Sigmoid colon (tissue), 4 donors: ENCODE measurements at regions not wholly inside any gene's neighbourhood (a gene's known extent, or its start where the extent isn't known, plus 50 kb on each side); places are given as distances from the start of the nearest gene placed in this dataset.

Experiments used
- CTCF ChIP-seq, 4 experiments: fragments of 450-650 bp in 3 of 4; fragments of 200-600 bp in 1 of 4; IDR thresholded peaks; one replicate each; pipeline ENCODE4 v1.5.1; 2016 to 2019; ENCODE audit warnings: antibody characterized with exemption in 4 of 4, mild to moderate bottlenecking in 3 of 4, moderate library complexity in 2 of 4
- POLR2A ChIP-seq, 2 donors: fragments of 450-650 bp; IDR thresholded peaks; one replicate each; pipeline ENCODE4 v1.6.1; 2016; ENCODE audit warnings: antibody characterized with exemption in 2 of 2, mild to moderate bottlenecking in 2 of 2, moderate library complexity in 2 of 2
- POLR2AphosphoS5 ChIP-seq, 4 donors: sonication (generic); formaldehyde crosslinking; IDR thresholded peaks; one replicate each; pipeline ENCODE4 v1.6.1; 2017; ENCODE audit warnings: antibody characterized with exemption in 4 of 4

GRCh38 chr10:44813201-44813600 lies 97.9 kb upstream of the TMEM72 start:
- no peak for TF ChIP-seq CTCF (IDR thresholded peaks at IDR 0.05)
- TF ChIP-seq POLR2A (IDR thresholded peaks at IDR 0.05), result no peak
- no peak for TF ChIP-seq POLR2AphosphoS5 (IDR thresholded peaks at IDR 0.05)
